B cell (primary cell): ENCODE measurements at regions not wholly inside any gene's neighbourhood (a gene's known extent, or its start where the extent isn't known, plus 50 kb on each side); places are given as distances from the start of the nearest gene placed in this dataset.

Experiments used
- ATAC-seq: fragments of 200-7000 bp; cut with Tn5 transposase; one replicate; pipeline ENCODE4 v1.10.0; 2021; ENCODE audit warnings: low read depth, mild to moderate bottlenecking, moderate number of reproducible peaks, moderate library complexity
- CTCF ChIA-PET: fragments of 350-600 bp; sonication (Branson Sonifier 250); formaldehyde crosslinking; loops from one replicate; lab custom pipeline; 2021; ENCODE audit warnings: antibody characterized with exemption, inconsistent platforms; lab: Charles Lee
- POLR2A ChIA-PET: fragments of 350-600 bp; sonication (Branson Sonifier 250); formaldehyde crosslinking; loops from one replicate; lab custom pipeline; 2021; ENCODE audit warnings: antibody characterized with exemption; lab: Charles Lee
- DNase-seq: peaks from one replicate; pipeline ENCODE4 v3.0.0; 2013
- H2AFZ ChIP-seq: 2 replicates; pipeline ENCODE4 v1.6.1; 2012; ENCODE audit warnings: mild to moderate bottlenecking, low read depth, low read length; ENCODE audit not compliant: insufficient read depth, poor library complexity, severe bottlenecking
- H3K27ac ChIP-seq, 2 donors: 1 replicate in 1 of 2; 2 replicates in 1 of 2; pipeline ENCODE4 v1.5.1; 2012 to 2013; ENCODE audit warnings: low read length in 2 of 2, mild to moderate bottlenecking in 2 of 2, moderate library complexity in 1 of 2
- H3K27me3 ChIP-seq, 4 experiments: fragments of 200-600 bp in 1 of 4; sonication (generic) in 1 of 4; replicated peaks in 1 of 4; 1 replicate in 2 of 4; 2 replicates in 2 of 4; pipeline versions ENCODE4 v1.6.1 to v1.7.0; 2013 to 2016; ENCODE audit warnings: low read length in 3 of 4, mild to moderate bottlenecking in 2 of 4, mixed read lengths in 1 of 4, moderate library complexity in 1 of 4; ENCODE audit not compliant: insufficient read depth in 4 of 4, control insufficient read depth in 3 of 4; ENCODE audit errors: control extremely low read depth in 1 of 4
- H3K36me3 ChIP-seq, 2 experiments: replicated peaks in 1 of 2; 1 replicate in 1 of 2; 2 replicates in 1 of 2; pipeline versions ENCODE4 v1.6.1 to v1.7.1; 2013; ENCODE audit warnings: low read length in 1 of 2; ENCODE audit not compliant: insufficient read depth in 2 of 2, control insufficient read depth in 1 of 2; ENCODE audit errors: control extremely low read depth in 1 of 2, extremely low read depth in 1 of 2
- H3K4me1 ChIP-seq, 2 donors: fragments of 200-600 bp in 1 of 2; sonication (generic) in 1 of 2; 1 replicate in 1 of 2; 2 replicates in 1 of 2; pipeline versions ENCODE4 v1.5.1 to v1.6.1; 2013 to 2017; ENCODE audit warnings: low read length in 2 of 2; ENCODE audit not compliant: control insufficient read depth in 2 of 2, insufficient read depth in 2 of 2
- H3K4me2 ChIP-seq: replicated peaks from 2 replicates; pipeline ENCODE3; 2012; ENCODE audit warnings: mild to moderate bottlenecking, low read depth, low read length; ENCODE audit not compliant: poor library complexity, severe bottlenecking
- H3K4me3 ChIP-seq, 5 experiments: fragments of 200-600 bp in 1 of 5; sonication (generic) in 1 of 5; 1 replicate in 3 of 5; 2 replicates in 2 of 5; pipeline versions ENCODE4 v1.5.1 to v1.7.0; 2011 to 2016; ENCODE audit warnings: low read length in 4 of 5, mild to moderate bottlenecking in 4 of 5, low read depth in 2 of 5, control low read depth in 1 of 5, moderate library complexity in 1 of 5; ENCODE audit not compliant: insufficient read depth in 1 of 5; ENCODE audit errors: control extremely low read depth in 1 of 5, extremely low read depth in 1 of 5
- H3K79me2 ChIP-seq: fragments of 200-600 bp; sonication (generic); one replicate; pipeline ENCODE4 v1.6.0; 2016; ENCODE audit warnings: low read length; ENCODE audit not compliant: control insufficient read depth, insufficient read depth
- H3K9ac ChIP-seq: fragments of 200-600 bp; sonication (generic); 2 replicates; pipeline ENCODE4 v1.6.1; 2017; ENCODE audit warnings: mild to moderate bottlenecking, low read length, moderate library complexity
- H3K9me3 ChIP-seq, 3 donors: one replicate each; pipeline versions ENCODE4 v1.6.1 to v1.7.1; 2013; ENCODE audit warnings: low read length in 2 of 3; ENCODE audit not compliant: control insufficient read depth in 2 of 3, insufficient read depth in 1 of 3; ENCODE audit errors: control extremely low read depth in 1 of 3
- H4K20me1 ChIP-seq: 2 replicates; pipeline ENCODE4 v1.6.0; 2012; ENCODE audit warnings: mild to moderate bottlenecking, low read length; ENCODE audit not compliant: insufficient read depth, control insufficient read depth, poor library complexity, severe bottlenecking
- H3K27ac Mint-ChIP-seq: one replicate; pipeline ENCODE4 v1.8.0; 2021; ENCODE audit warnings: mixed read lengths
- H3K27me3 Mint-ChIP-seq: one replicate; pipeline ENCODE4 v1.8.0; 2021; ENCODE audit warnings: mixed read lengths
- H3K4me1 Mint-ChIP-seq: one replicate; pipeline ENCODE4 v1.8.0; 2021; ENCODE audit warnings: mixed read lengths
- H3K4me3 Mint-ChIP-seq: one replicate; pipeline ENCODE4 v1.8.0; 2021; ENCODE audit warnings: mixed read lengths
- H3K9me3 Mint-ChIP-seq: one replicate; pipeline ENCODE4 v1.8.0; 2022; ENCODE audit warnings: mixed read lengths; ENCODE audit not compliant: insufficient read depth
- CTCF ChIP-seq: fragments of 200-600 bp; IDR thresholded peaks from one replicate; pipeline ENCODE4 v1.8.0; 2022; ENCODE audit warnings: antibody characterized with exemption, mild to moderate bottlenecking
- EZH2 ChIP-seq: IDR thresholded peaks from 2 replicates; pipeline ENCODE4 v1.6.1; 2012; ENCODE audit warnings: borderline replicate concordance, low read depth, mild to moderate bottlenecking, moderate library complexity, low read length; ENCODE audit not compliant: insufficient read depth, poor library complexity, severe bottlenecking
- WGBS: methylation state at CpG from one replicate; pipeline ENCODE4 v1.1.5; 2013; ENCODE audit warnings: missing lambda C conversion rate; ENCODE audit not compliant: insufficient coverage; 5-methylcytosine and 5-hydroxymethylcytosine counted together
- intact Hi-C: fragments of 100-400 bp; cut with micrococcal nuclease; formaldehyde crosslinking; loops from one replicate; pipeline ENCODE4 v1.10.0; 2022

- intact Hi-C loops: no loop called here
- no peaks in the 10 kb centered on the region for H3K27me3 ChIP-seq
- Mint-ChIP-seq H3K27me3 (no peaks in the 10 kb centered on the region), H3K9me3 (peaks cover 2% of the 10 kb centered on the region), H3K27ac (no peak overlapping the region), H3K4me1 (no peaks in the 10 kb centered on the region), H3K4me3 (no peak overlapping the region)
- no peaks in the 10 kb centered on the region for H4K20me1 ChIP-seq
- ChIA-PET CTCF (no interaction called here), POLR2A (no interaction called here)
- no peaks in the 10 kb centered on the region for H3K4me1 ChIP-seq
- H3K9me3 ChIP-seq: no peaks in the 10 kb centered on the region
- WGBS: 35% methylated on average over 2 of the region's 5 CpGs
- H3K9ac ChIP-seq: no peak overlapping the region
- no peak overlapping the region for H3K27ac ChIP-seq
- no peaks in the 10 kb centered on the region for H3K36me3 ChIP-seq
- H3K4me2 ChIP-seq: no peak overlapping the region
- no peaks in the 10 kb centered on the region for H3K79me2 ChIP-seq
- DNase-seq: no peak
- no peak overlapping the region for H3K4me3 ChIP-seq
- no peak overlapping the region for H2AFZ ChIP-seq
- no peak for TF ChIP-seq EZH2
- no peak for ATAC-seq
These were observed 224.9 kb upstream of the TMEM229A start for GRCh38 chr7:124257638-124258308.

GRCh38 chr7:124255041-124255655, 222.3 kb upstream of the TMEM229A start:
- no peak for ATAC-seq
- Histone ChIP-seq H3K4me1 (no peaks in the 10 kb centered on the region), H3K9me3 (no peaks in the 10 kb centered on the region), H3K27me3 (no peaks in the 10 kb centered on the region), H3K4me2 (no peak overlapping the region), H3K9ac (no peak overlapping the region), H3K36me3 (no peaks in the 10 kb centered on the region), H3K27ac (no peak overlapping the region), H2AFZ (no peak overlapping the region), H3K4me3 (no peak overlapping the region), H3K79me2 (no peaks in the 10 kb centered on the region), H4K20me1 (no peaks in the 10 kb centered on the region)
- POLR2A ChIA-PET: no interaction called here
- no CpG with 5 or more reads among the region's 4 CpGs for WGBS
- TF ChIP-seq EZH2: no peak
- no peak for TF ChIP-seq CTCF
- no peak for DNase-seq
- CTCF ChIA-PET: no interaction called here
- intact Hi-C loops: no loop called here
- Mint-ChIP-seq H3K4me3 (no peak overlapping the region), H3K4me1 (no peaks in the 10 kb centered on the region), H3K9me3 (peaks cover 2% of the 10 kb centered on the region), H3K27me3 (no peaks in the 10 kb centered on the region), H3K27ac (no peak overlapping the region)
